HG02884 (cell line): ENCODE measurements at regions not wholly inside any gene's neighbourhood (a gene's known extent, or its start where the extent isn't known, plus 50 kb on each side); places are given as distances from the start of the nearest gene placed in this dataset.

Source experiments
- ATAC-seq: cut with Tn5 transposase; IDR thresholded peaks from one replicate; pipeline ENCODE4 v1.9.1; 2021; ENCODE audit warnings: mild to moderate bottlenecking, moderate library complexity; ENCODE audit not compliant: unreplicated experiment

- no peak for ATAC-seq
Measured at GRCh38 chr5:163619951-163620350, 114.5 kb downstream of the MAT2B start.

- ATAC-seq: no peak
Measured at GRCh38 chr5:163622799-163623198, 117.4 kb downstream of the MAT2B start.

DNA sequence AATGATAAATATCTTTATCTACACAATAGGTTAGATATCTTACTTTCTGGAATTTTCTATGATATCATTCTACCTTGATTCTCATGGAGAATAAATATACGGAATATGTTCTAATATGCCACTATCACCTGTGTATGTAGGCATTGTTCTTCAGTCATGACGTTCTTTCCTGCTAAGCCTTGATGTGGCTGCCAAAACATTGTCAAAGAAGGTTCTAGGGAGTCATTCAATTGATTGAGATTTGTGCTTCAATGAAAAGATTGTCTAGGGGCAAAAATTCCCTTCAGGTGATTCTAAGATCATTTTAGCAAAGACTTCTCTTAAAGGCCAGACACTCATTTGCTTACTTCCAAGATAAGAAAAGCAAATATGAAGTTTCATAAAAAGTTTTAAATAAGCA is 118.1 kb downstream of the MAT2B start:
- ATAC-seq: no peak

GRCh38 chr5:163623986-163624385 is 118.6 kb downstream of the MAT2B start:
- ATAC-seq: no peak

DNA sequence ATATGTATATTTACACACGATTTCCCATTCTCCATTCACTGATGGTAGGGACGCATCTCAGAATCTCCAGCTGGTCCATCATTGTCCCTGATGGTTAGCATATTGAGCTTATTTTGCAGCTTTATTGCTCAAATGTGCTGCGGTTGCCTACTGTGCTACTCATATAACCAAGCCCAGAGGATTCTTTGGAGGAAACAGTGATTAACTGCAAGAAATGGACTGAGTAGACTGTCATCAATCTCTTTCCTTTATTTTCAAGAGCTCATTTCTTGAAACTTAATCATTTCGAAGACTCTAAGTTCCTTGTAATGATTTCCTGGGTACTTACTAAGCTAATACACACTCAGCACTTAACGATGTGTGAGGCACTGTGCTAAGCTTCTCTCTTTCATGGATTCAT is 119.0 kb downstream of the MAT2B start:
- no peak for ATAC-seq

GRCh38 chr5:163626904-163627434 is 121.5 kb downstream of the MAT2B start:
- no peak for ATAC-seq

- no peak for ATAC-seq
Measured at GRCh38 chr5:163631856-163632255, 126.4 kb downstream of the MAT2B start.

GRCh38 chr5:163633926-163634460 is 128.6 kb downstream of the MAT2B start:
- no peak for ATAC-seq

- no peak for ATAC-seq
Measured at GRCh38 chr5:163635631-163636030, 130.2 kb downstream of the MAT2B start.

GRCh38 chr5:163642904-163643303 is 137.5 kb downstream of the MAT2B start:
- ATAC-seq: no peak

- no peak for ATAC-seq
Measured at GRCh38 chr5:163645421-163646416, 140.3 kb downstream of the MAT2B start.

- no peak for ATAC-seq
Measured at GRCh38 chr5:163649514-163649913, 144.1 kb downstream of the MAT2B start.

DNA sequence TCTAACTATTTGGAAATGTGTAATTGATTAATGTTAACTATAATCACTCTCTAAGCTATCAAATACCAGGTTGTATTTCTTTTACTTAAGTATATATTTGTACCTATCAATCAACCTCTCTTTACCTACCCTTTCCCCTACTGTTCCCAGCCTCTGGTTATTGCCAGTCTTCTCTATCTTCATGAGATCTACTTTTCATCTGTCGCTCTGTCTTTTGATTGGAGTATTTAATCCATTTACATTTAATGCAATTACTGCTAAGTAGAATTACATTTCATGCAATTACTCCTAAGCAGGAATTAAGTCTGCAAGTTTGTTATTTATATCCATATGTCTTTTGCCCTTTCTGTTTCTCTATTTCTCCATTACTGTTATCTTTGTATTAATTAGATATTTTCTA is 148.1 kb downstream of the MAT2B start:
- ATAC-seq: no peak

DNA sequence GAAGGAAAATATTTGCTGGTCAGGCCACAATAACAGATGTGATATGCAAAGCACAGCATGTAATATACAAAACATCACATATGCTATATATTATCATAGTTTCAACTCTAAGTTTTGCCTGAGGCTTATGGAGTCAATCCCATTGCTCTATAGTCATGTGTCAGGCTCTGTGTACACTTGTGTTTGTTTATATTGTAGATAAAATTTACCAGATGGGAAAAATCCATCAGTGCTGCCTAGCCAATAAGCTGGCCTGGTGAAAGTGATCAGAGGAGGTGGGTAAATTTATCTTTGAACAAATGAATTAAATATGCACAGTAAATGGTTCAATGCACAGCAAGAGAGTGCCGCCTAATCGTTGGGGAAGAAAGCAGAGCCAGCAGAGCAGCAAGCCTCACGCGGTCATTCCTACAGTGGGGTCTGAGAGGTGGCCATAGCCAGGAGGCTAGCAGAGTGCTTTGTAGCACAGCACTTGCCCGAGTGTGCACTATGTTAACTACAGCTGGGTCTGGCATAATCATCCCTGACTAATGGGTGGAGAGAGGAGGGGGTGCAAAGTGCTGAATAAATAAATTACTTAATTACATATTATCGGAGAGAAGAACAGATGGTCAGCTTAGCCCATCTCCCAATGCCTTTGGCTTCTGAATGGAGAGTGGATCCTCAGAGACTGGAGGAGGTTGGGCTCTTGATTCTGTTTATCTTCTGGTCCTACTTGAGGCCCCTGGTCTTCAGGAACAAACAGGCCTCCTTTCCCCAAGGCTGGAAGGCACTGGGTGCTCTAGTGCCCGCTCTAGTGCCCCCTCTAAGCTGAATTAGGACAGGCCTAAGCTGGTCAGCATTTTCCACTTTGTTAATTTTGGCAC is 153.5 kb downstream of the MAT2B start:
- ATAC-seq: no peak

DNA sequence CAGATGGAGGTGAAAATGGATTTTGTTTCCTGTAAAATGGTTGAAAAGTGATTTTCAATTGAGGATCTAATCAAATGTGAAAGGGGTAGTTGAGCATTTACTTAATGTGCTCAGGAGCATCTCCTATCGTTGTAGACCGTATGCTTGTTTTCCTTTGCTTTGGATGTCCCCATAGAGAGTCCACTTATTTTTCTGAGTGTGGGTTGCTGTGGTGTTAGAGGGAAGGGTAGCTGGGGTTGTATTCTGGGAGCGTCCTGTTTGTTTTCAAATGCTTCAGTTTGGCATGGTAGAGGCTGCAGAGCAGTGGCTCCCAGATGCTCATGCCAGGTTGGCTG is 154.1 kb downstream of the MAT2B start:
- ATAC-seq: no peak

DNA sequence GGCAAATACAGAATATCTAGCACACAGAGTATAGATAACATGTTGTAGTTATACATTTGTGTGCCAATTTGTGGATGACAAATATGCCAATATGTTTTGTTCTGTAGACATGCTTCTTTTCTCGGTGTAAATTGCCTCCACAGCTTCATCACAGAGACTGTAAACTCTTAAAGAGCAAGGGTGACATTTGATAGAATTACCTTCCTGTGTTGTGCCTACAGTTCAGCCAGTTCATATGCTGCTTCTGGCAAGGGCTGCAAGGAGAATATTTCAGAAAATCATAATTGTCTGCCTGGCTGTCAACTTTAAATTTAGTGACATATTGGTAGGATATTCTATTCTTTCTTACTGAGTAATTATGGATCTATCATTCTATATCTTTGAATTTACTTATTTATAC is 155.1 kb downstream of the MAT2B start:
- ATAC-seq: no peak

- no peak for ATAC-seq
Measured at GRCh38 chr5:163661360-163661759, 155.9 kb downstream of the MAT2B start.

DNA sequence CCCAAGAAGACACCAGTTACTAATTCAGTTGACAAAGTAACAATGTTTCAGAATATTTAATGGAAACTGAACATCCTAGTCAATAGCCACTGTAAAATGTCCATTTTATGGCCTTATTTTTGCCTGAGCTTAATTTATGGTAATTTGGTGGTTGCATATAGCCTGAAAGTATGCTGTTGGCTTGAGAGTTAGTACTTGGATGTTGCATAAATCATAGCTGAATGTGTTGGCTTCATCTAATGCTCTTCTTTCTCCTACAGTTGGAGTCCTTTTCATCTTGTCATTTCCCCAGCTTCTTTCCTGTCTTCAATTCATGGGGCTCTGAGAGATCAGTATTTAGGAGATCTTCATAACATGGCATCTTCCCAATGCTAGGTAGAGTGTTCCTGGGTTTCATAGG is 164.6 kb downstream of the MAT2B start:
- no peak for ATAC-seq

DNA sequence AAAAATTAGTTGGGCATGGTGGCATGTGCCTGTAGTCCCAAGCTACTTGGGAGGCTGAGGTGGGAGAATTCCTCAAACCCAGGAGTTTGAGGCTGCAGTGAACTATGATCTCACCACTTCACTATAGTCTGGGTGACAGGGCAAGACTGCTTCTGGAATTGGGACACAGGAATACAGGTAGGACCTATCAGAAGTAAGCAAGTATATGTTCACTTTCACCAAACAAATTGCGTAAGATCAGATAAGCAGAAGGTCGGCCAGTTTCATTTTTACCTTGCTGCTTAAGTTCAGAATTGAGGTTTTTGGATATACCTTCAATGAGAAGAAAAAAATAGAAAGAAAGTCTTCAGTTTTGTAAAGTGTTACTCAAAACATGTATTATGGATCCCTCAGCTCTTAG is 171.7 kb downstream of the MAT2B start:
- no peak for ATAC-seq

DNA sequence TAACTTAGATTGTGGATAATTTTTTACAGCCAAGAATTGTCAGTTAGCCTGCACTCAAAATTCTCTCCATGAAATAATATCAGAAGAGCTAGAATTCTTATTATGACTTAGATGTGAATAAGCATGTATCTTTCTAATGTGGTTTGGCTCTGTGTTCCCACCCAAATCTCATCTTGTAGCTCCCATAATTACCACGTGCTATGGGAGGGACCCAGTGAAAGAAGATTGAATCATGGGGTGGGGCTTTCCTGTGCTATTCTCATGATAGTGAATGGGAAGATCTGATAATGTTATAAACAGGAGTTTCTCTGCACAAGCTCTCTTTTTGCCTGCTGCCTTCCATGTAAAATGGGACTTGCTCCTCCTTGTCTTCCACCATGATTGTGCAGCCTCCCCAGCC is 176.8 kb downstream of the MAT2B start:
- no peak for ATAC-seq

- no peak for ATAC-seq
Measured at GRCh38 chr5:163687414-163687813, 182.0 kb downstream of the MAT2B start.
